H1 (cell line): ENCODE measurements at regions not wholly inside any gene's neighbourhood (a gene's known extent, or its start where the extent isn't known, plus 50 kb on each side); places are given as distances from the start of the nearest gene placed in this dataset.

Experiments used
- CTCF ChIA-PET: fragments of 300-600 bp; sonication (Branson Sonifier 250); formaldehyde crosslinking; loops from one replicate; lab custom pipeline; 2021; ENCODE audit not compliant: partially characterized antibody; lab: Charles Lee
- POLR2A ChIA-PET: fragments of 300-600 bp; sonication (Branson Sonifier 250); formaldehyde crosslinking; loops from one replicate; lab custom pipeline; 2021; ENCODE audit warnings: inconsistent platforms; ENCODE audit not compliant: partially characterized antibody; lab: Charles Lee
- DNase-seq, 2 experiments: peaks; one replicate each; pipeline versions ENCODE4 v3.0.0 to v3.0.0-alpha.2; 2010 to 2022; ENCODE audit warnings: low spot score in 2 of 2, low read depth in 1 of 2, mixed read lengths in 1 of 2
- FAIRE-seq: peaks from 2 replicates; lab custom pipeline; 2011; peaks lifted over from hg19 to GRCh38; lab: Jason Lieb, UNC
- H2AFZ ChIP-seq: 2 replicates; pipeline ENCODE4 v1.8.1; 2012; ENCODE audit warnings: low read length, inconsistent platforms
- H2AK5ac ChIP-seq: 2 replicates; pipeline ENCODE4 v1.6.1; 2013; ENCODE audit warnings: low read depth, low read length
- H2BK120ac ChIP-seq: replicated peaks from 2 replicates; pipeline ENCODE3; 2013; ENCODE audit warnings: low read depth, low read length, inconsistent platforms
- H2BK12ac ChIP-seq: 2 replicates; pipeline ENCODE4 v1.6.1; 2013; ENCODE audit warnings: low read depth, low read length
- H2BK15ac ChIP-seq: 2 replicates; pipeline ENCODE4 v1.6.1; 2013; ENCODE audit warnings: low read length
- H2BK20ac ChIP-seq: 2 replicates; pipeline ENCODE4 v1.6.1; 2013; ENCODE audit warnings: low read length
- H2BK5ac ChIP-seq: 2 replicates; pipeline ENCODE4 v1.6.1; 2013; ENCODE audit warnings: low read depth, low read length
- H3K14ac ChIP-seq: 2 replicates; pipeline ENCODE4 v1.6.1; 2013; ENCODE audit warnings: inconsistent platforms; ENCODE audit not compliant: insufficient read length
- H3K18ac ChIP-seq: 2 replicates; pipeline ENCODE4 v1.6.1; 2013; ENCODE audit warnings: low read length; ENCODE audit errors: extremely low read depth
- H3K23ac ChIP-seq: 2 replicates; pipeline ENCODE4 v1.6.1; 2013; ENCODE audit warnings: inconsistent platforms; ENCODE audit not compliant: insufficient read length
- H3K23me2 ChIP-seq: 2 replicates; pipeline ENCODE4 v1.6.1; 2013; ENCODE audit warnings: low read depth, low read length
- H3K27ac ChIP-seq: 2 replicates; pipeline ENCODE4 v1.6.1; 2011; ENCODE audit warnings: low read depth, low read length, inconsistent platforms
- H3K27me3 ChIP-seq, 4 experiments: replicated peaks in 1 of 4; 1 replicate in 1 of 4; 2 replicates in 3 of 4; pipeline versions ENCODE4 v1.6.1 to v1.8.1; 2011 to 2013; ENCODE audit warnings: low read length in 3 of 4, mild to moderate bottlenecking in 3 of 4, inconsistent platforms in 2 of 4, mixed read lengths in 2 of 4, moderate library complexity in 1 of 4; ENCODE audit not compliant: control insufficient read depth in 3 of 4, insufficient read depth in 3 of 4; ENCODE audit errors: extremely low read depth in 1 of 4
- H3K36me3 ChIP-seq, 4 experiments: 2 replicates each; pipeline versions ENCODE4 v1.6.1 to v1.8.1; 2011 to 2013; ENCODE audit warnings: mild to moderate bottlenecking in 4 of 4, low read length in 3 of 4, moderate library complexity in 2 of 4, control low read depth in 1 of 4, inconsistent platforms in 1 of 4; ENCODE audit not compliant: insufficient read depth in 4 of 4, control insufficient read depth in 2 of 4
- H3K4ac ChIP-seq: replicated peaks from 2 replicates; pipeline ENCODE3; 2013; ENCODE audit warnings: low read length, low read depth, mixed read lengths, inconsistent platforms; ENCODE audit not compliant: insufficient read length
- H3K4me1 ChIP-seq, 4 experiments: replicated peaks in 1 of 4; 1 replicate in 1 of 4; 2 replicates in 3 of 4; pipeline versions ENCODE4 v1.6.1 to v1.8.1; 2011 to 2013; ENCODE audit warnings: low read length in 3 of 4, inconsistent platforms in 2 of 4, mixed read lengths in 1 of 4; ENCODE audit not compliant: insufficient read depth in 4 of 4, control insufficient read depth in 3 of 4
- H3K4me2 ChIP-seq, 2 experiments: 2 replicates each; pipeline versions ENCODE4 v1.6.1 to v1.8.1; 2011 to 2013; ENCODE audit warnings: low read depth in 2 of 2, low read length in 2 of 2, control low read depth in 1 of 2, inconsistent platforms in 1 of 2, mild to moderate bottlenecking in 1 of 2; ENCODE audit not compliant: insufficient read depth in 1 of 2
- H3K4me3 ChIP-seq, 4 experiments: fragments of 200-600, 300-600 bp in 1 of 4; sonication (generic), shearing (Covaris generic), sonication (Bioruptor Twin) in 1 of 4; 2 replicates each; pipeline versions ENCODE4 v1.5.1 to v1.8.1; 2011 to 2016; ENCODE audit warnings: low read length in 4 of 4, low read depth in 3 of 4, control low read depth in 2 of 4, inconsistent platforms in 2 of 4, mild to moderate bottlenecking in 2 of 4, mixed read lengths in 1 of 4, moderate library complexity in 1 of 4; ENCODE audit not compliant: insufficient read depth in 2 of 4; ENCODE audit errors: extremely low read depth in 1 of 4
- H3K56ac ChIP-seq: replicated peaks from 2 replicates; pipeline ENCODE3; 2013; ENCODE audit warnings: low read depth, mild to moderate bottlenecking, mixed read lengths, low read length, inconsistent platforms; ENCODE audit not compliant: insufficient read length
- H3K79me1 ChIP-seq: 2 replicates; pipeline ENCODE4 v1.6.1; 2013; ENCODE audit warnings: low read depth, low read length, control low read depth
- H3K79me2 ChIP-seq, 2 experiments: 2 replicates each; pipeline versions ENCODE4 v1.6.1 to v1.8.1; 2012 to 2013; ENCODE audit warnings: low read length in 2 of 2, mild to moderate bottlenecking in 2 of 2, inconsistent platforms in 1 of 2; ENCODE audit not compliant: insufficient read depth in 2 of 2, control insufficient read depth in 1 of 2
- H3K9ac ChIP-seq, 4 experiments: replicated peaks in 1 of 4; 1 replicate in 1 of 4; 2 replicates in 3 of 4; pipeline versions ENCODE4 v1.6.1 to v1.8.1; 2011 to 2013; ENCODE audit warnings: low read depth in 3 of 4, low read length in 3 of 4, control low read depth in 2 of 4, mild to moderate bottlenecking in 2 of 4, moderate library complexity in 2 of 4, inconsistent platforms in 1 of 4; ENCODE audit errors: extremely low read depth in 1 of 4
- H3K9me3 ChIP-seq, 2 experiments: 2 replicates each; pipeline versions ENCODE4 v1.6.1 to v1.8.1; 2012 to 2013; ENCODE audit warnings: mild to moderate bottlenecking in 2 of 2, moderate library complexity in 2 of 2, control low read depth in 1 of 2, inconsistent platforms in 1 of 2, low read depth in 1 of 2, low read length in 1 of 2, mixed read lengths in 1 of 2; ENCODE audit not compliant: insufficient read depth in 2 of 2
- H4K20me1 ChIP-seq, 2 experiments: replicated peaks in 1 of 2; 2 replicates each; pipeline versions ENCODE3 to v1.8.1; 2011 to 2013; ENCODE audit warnings: inconsistent platforms in 2 of 2, low read length in 2 of 2, mild to moderate bottlenecking in 1 of 2; ENCODE audit not compliant: insufficient read depth in 2 of 2, control insufficient read depth in 1 of 2
- H4K5ac ChIP-seq: 2 replicates; pipeline ENCODE4 v1.6.1; 2013; ENCODE audit warnings: low read length, low read depth, mixed read lengths, inconsistent platforms; ENCODE audit not compliant: insufficient read length
- H4K8ac ChIP-seq: 2 replicates; pipeline ENCODE4 v1.8.0; 2013; ENCODE audit warnings: mild to moderate bottlenecking, moderate library complexity, low read length, inconsistent platforms; ENCODE audit not compliant: insufficient read depth; ENCODE audit errors: extremely low read depth
- H4K91ac ChIP-seq: replicated peaks from 2 replicates; pipeline ENCODE3; 2013; ENCODE audit warnings: low read length, mixed read lengths, inconsistent platforms; ENCODE audit not compliant: insufficient read length
- BACH1 ChIP-seq: IDR thresholded peaks from 2 replicates; pipeline ENCODE4 v1.6.1; 2012; ENCODE audit warnings: low read length, improper control_type of control experiment
- BCL11A ChIP-seq, 2 experiments: IDR thresholded peaks; one replicate each; pipeline ENCODE4 v1.6.1; 2011; ENCODE audit warnings: low read depth in 2 of 2, low read length in 2 of 2, mild to moderate bottlenecking in 2 of 2
- CHD2 ChIP-seq: IDR thresholded peaks from 2 replicates; pipeline ENCODE4 v1.6.1; 2012; ENCODE audit warnings: low read length, improper control_type of control experiment
- CREB1 ChIP-seq: IDR thresholded peaks from 2 replicates; pipeline ENCODE4 v1.6.1; 2012; ENCODE audit warnings: inconsistent platforms
- GABPA ChIP-seq: IDR thresholded peaks from 2 replicates; pipeline ENCODE4 v1.6.1; 2011; ENCODE audit warnings: mild to moderate bottlenecking, low read length, moderate library complexity, borderline replicate concordance; ENCODE audit not compliant: insufficient read depth
- GTF2F1 ChIP-seq: IDR thresholded peaks from 2 replicates; pipeline ENCODE4 v1.6.1; 2012; ENCODE audit warnings: low read depth, low read length, improper control_type of control experiment, borderline replicate concordance
- KDM1A ChIP-seq: fragments of 200-600, 300-600 bp; sonication (generic); IDR thresholded peaks from 2 replicates; pipeline ENCODE4 v1.7.1; 2016; ENCODE audit warnings: mild to moderate bottlenecking, low read length, borderline replicate concordance
- MAFK ChIP-seq: IDR thresholded peaks from 2 replicates; pipeline ENCODE4 v1.6.1; 2012; ENCODE audit warnings: low read depth, mild to moderate bottlenecking, improper control_type of control experiment, low read length
- POLR2AphosphoS5 ChIP-seq: IDR thresholded peaks from 2 replicates; pipeline ENCODE4 v1.6.1; 2011; ENCODE audit warnings: low read depth, low read length
- RAD21 ChIP-seq, 2 experiments: IDR thresholded peaks in 1 of 2; conservative IDR thresholded peaks in 1 of 2; 2 replicates each; pipeline ENCODE4 v1.6.1; 2011; ENCODE audit warnings: low read depth in 2 of 2, low read length in 2 of 2, improper control_type of control experiment in 1 of 2, inconsistent platforms in 1 of 2, mild to moderate bottlenecking in 1 of 2, moderate library complexity in 1 of 2
- SIN3A ChIP-seq, 2 experiments: IDR thresholded peaks in 1 of 2; conservative IDR thresholded peaks in 1 of 2; 2 replicates each; pipeline ENCODE4 v1.6.1; 2011 to 2012; ENCODE audit warnings: low read length in 2 of 2, improper control_type of control experiment in 1 of 2, low read depth in 1 of 2, mild to moderate bottlenecking in 1 of 2
- SIRT6 ChIP-seq: IDR thresholded peaks from one replicate; pipeline ENCODE4 v1.7.1; 2012; ENCODE audit warnings: low read length, inconsistent platforms
- SP1 ChIP-seq: IDR thresholded peaks from 2 replicates; pipeline ENCODE4 v1.6.1; 2011; ENCODE audit warnings: low read depth, low read length
- SUZ12 ChIP-seq: fragments of 200-600 bp; sonication (generic); IDR thresholded peaks from 2 replicates; pipeline ENCODE4 v1.6.1; 2012; ENCODE audit warnings: mild to moderate bottlenecking, inconsistent platforms, low read length, moderate library complexity, mixed read lengths
- TAF7 ChIP-seq: optimal IDR thresholded peaks from 2 replicates; pipeline ENCODE3; 2011; ENCODE audit warnings: low read depth, mild to moderate bottlenecking, inconsistent platforms, low read length, moderate library complexity, borderline replicate concordance
- WGBS, 2 experiments: shearing (Covaris generic) in 1 of 2; methylation state at CpG; one replicate each; pipeline versions ENCODE4 v1.1.6 to v1.1.7; 2013 to 2015; ENCODE audit warnings: low lambda C conversion rate in 2 of 2, mixed read lengths in 2 of 2, inconsistent platforms in 1 of 2, low coverage in 1 of 2, missing lambda C conversion rate in 1 of 2; ENCODE audit not compliant: insufficient replicate concordance in 2 of 2, insufficient coverage in 1 of 2, insufficient read length in 1 of 2; ENCODE audit errors: extremely low coverage in 1 of 2, missing lambda C conversion rate in 1 of 2; 5-methylcytosine and 5-hydroxymethylcytosine counted together

- Histone ChIP-seq H3K56ac (no peak overlapping the region), H2AFZ (no peak overlapping the region), H3K36me3 (no peaks in the 10 kb centered on the region), H4K5ac (no peak overlapping the region), H4K20me1 (no peaks in the 10 kb centered on the region), H3K79me2 (no peaks in the 10 kb centered on the region), H3K4me1 (no peaks in the 10 kb centered on the region; a peak in 1 of 7 replicates), H3K4me2 (no peak overlapping the region), H3K27me3 (no peaks in the 10 kb centered on the region; a peak in 1 of 7 replicates), H2BK20ac (no peak overlapping the region), H2BK120ac (no peak overlapping the region), H3K14ac (no peak overlapping the region), H2BK5ac (no peak overlapping the region), H4K91ac (no peak overlapping the region), H2BK12ac (no peak overlapping the region), H2AK5ac (no peak overlapping the region), H3K4me3 (no peak overlapping the region), H3K18ac (no peak overlapping the region), H2BK15ac (no peak overlapping the region), H3K23ac (no peak overlapping the region), H3K27ac (no peak overlapping the region), H3K79me1 (no peaks in the 10 kb centered on the region), H3K9ac (no peak overlapping the region), H4K8ac (no peak overlapping the region; the same call in 1 of the 2 replicates), H3K4ac (no peak overlapping the region), H3K9me3 (peaks cover 69 to 71% of the 10 kb centered on the region in 2 experiments), H3K23me2 (no peaks in the 10 kb centered on the region)
- CTCF ChIA-PET, result no interaction called here
- POLR2A ChIA-PET, result no interaction called here
- 87% methylated on average over 2 of the region's 2 CpGs; no CpG with 5 or more reads in 1 of the 2 experiments for WGBS, 2 experiments
- TF ChIP-seq SIN3A (conservative IDR thresholded peaks at IDR 0.05 in 1 of 2, IDR thresholded peaks at IDR 0.05 in 1 of 2; ENCODE audit: low read depth in 1 of 2, low read length in 2 of 2) (no peak), CHD2 (no peak), MAFK (no peak), GABPA (no peak), KDM1A (no peak), SIRT6 (no peak), BACH1 (no peak), POLR2AphosphoS5 (no peak), SUZ12 (no peak), GTF2F1 (no peak), SP1 (no peak), TAF7 (no peak), CREB1 (no peak), BCL11A (IDR thresholded peaks at IDR 0.05; ENCODE audit: low read depth in 2 of 2, low read length in 2 of 2) (no peak), RAD21 (IDR thresholded peaks at IDR 0.05 in 1 of 2, conservative IDR thresholded peaks at IDR 0.05 in 1 of 2; ENCODE audit: low read depth in 2 of 2, low read length in 2 of 2) (no peak)
- no peak for DNase-seq
- FAIRE-seq, result no peak
These were observed 316.1 kb downstream of the DMRT2 start for GRCh38 chr9:1366276-1366675.
